Esophagus muscularis mucosa (tissue), 4 donors: ENCODE measurements at regions not wholly inside any gene's neighbourhood (a gene's known extent, or its start where the extent isn't known, plus 50 kb on each side); places are given as distances from the start of the nearest gene placed in this dataset.

Source experiments
- CTCF ChIP-seq, 3 experiments: fragments of 200-600 bp in 2 of 3; fragments of 450-650 bp in 1 of 3; sonication (generic) in 2 of 3; IDR thresholded peaks; one replicate each; pipeline ENCODE4 v1.5.1; 2017 to 2019; ENCODE audit warnings: antibody characterized with exemption in 3 of 3, mild to moderate bottlenecking in 2 of 3, moderate library complexity in 1 of 3
- EP300 ChIP-seq: sonication (generic); formaldehyde crosslinking; IDR thresholded peaks from one replicate; pipeline ENCODE4 v1.6.1; 2017; ENCODE audit warnings: antibody characterized with exemption
- POLR2AphosphoS5 ChIP-seq, 2 donors: sonication (generic); formaldehyde crosslinking; IDR thresholded peaks; one replicate each; pipeline ENCODE4 v1.6.1; 2017; ENCODE audit warnings: antibody characterized with exemption in 2 of 2

DNA sequence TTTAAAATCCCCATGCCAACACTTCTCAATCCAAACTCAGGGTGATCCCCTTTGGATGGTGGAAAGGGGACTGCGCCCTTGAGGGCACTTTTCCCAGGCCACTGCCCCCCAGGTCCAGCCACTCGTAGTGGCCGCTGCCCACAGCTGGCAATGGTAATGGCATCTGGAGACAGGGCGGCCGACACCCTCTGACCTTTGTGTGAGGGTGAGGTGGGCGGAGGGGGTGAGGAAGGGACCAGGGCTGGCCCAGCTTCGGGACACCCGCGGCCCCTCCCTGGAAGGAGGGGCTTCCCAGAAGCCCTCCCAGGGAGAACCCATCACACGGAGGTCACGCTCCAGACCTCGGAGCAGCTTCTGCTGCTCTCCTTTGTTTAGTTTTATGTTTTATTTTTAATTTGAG, 289.7 kb downstream of the FOXL1 start:
- TF ChIP-seq CTCF (IDR thresholded peaks at IDR 0.05) = no peak
- no peak for TF ChIP-seq POLR2AphosphoS5 (IDR thresholded peaks at IDR 0.05)
- no peak for TF ChIP-seq EP300
